H9 (cell line): ENCODE measurements at regions not wholly inside any gene's neighbourhood (a gene's known extent, or its start where the extent isn't known, plus 50 kb on each side); places are given as distances from the start of the nearest gene placed in this dataset.

Experiments used
- DNase-seq: peaks from one replicate; pipeline ENCODE4 v3.0.0-alpha.2; 2017
- H2AFZ ChIP-seq: one replicate; pipeline ENCODE4 v1.6.1; 2013; ENCODE audit warnings: mild to moderate bottlenecking, low read length, control low read depth, moderate library complexity
- H2AK5ac ChIP-seq: 2 replicates; pipeline ENCODE4 v1.6.1; 2013; ENCODE audit warnings: low read length, control low read depth, mixed read lengths; ENCODE audit not compliant: insufficient read length
- H2BK120ac ChIP-seq: one replicate; pipeline ENCODE4 v1.6.1; 2013; ENCODE audit warnings: low read depth, mild to moderate bottlenecking, low read length, control low read depth, inconsistent platforms; ENCODE audit not compliant: poor library complexity, severe bottlenecking
- H2BK12ac ChIP-seq: 2 replicates; pipeline ENCODE4 v1.6.1; 2013; ENCODE audit warnings: low read length, control low read depth, mixed read lengths, low read depth; ENCODE audit not compliant: insufficient read length
- H2BK15ac ChIP-seq: 2 replicates; pipeline ENCODE4 v1.6.1; 2013; ENCODE audit warnings: low read depth, low read length, control low read depth
- H2BK20ac ChIP-seq: one replicate; pipeline ENCODE4 v1.6.1; 2013; ENCODE audit warnings: low read depth, mild to moderate bottlenecking, low read length, control low read depth, inconsistent platforms; ENCODE audit not compliant: poor library complexity, severe bottlenecking
- H2BK5ac ChIP-seq: 2 replicates; pipeline ENCODE4 v1.6.1; 2013; ENCODE audit warnings: low read length, control low read depth, mixed read lengths; ENCODE audit not compliant: insufficient read length
- H3K14ac ChIP-seq: 2 replicates; pipeline ENCODE4 v1.6.1; 2013; ENCODE audit warnings: low read length, control low read depth; ENCODE audit not compliant: insufficient read depth
- H3K18ac ChIP-seq: 2 replicates; pipeline ENCODE4 v1.6.1; 2013; ENCODE audit warnings: low read depth, mild to moderate bottlenecking, mixed read lengths, low read length, control low read depth; ENCODE audit not compliant: insufficient read length
- H3K23ac ChIP-seq: 2 replicates; pipeline ENCODE4 v1.6.1; 2013; ENCODE audit warnings: low read length, control low read depth, mixed read lengths, low read depth; ENCODE audit not compliant: insufficient read length
- H3K23me2 ChIP-seq: 2 replicates; pipeline ENCODE4 v1.6.1; 2013; ENCODE audit warnings: low read depth, mild to moderate bottlenecking, mixed read lengths, low read length, control low read depth; ENCODE audit not compliant: insufficient read length, poor library complexity, severe bottlenecking
- H3K27ac ChIP-seq: 2 replicates; pipeline ENCODE4 v1.5.1; 2013; ENCODE audit warnings: low read length, control low read depth, mixed read lengths, low read depth; ENCODE audit not compliant: insufficient read length
- H3K27me3 ChIP-seq: 2 replicates; pipeline ENCODE4 v1.6.1; 2013; ENCODE audit warnings: low read length, control low read depth, inconsistent platforms; ENCODE audit not compliant: insufficient read depth
- H3K4ac ChIP-seq: 2 replicates; pipeline ENCODE4 v1.6.1; 2013; ENCODE audit warnings: low read depth, mild to moderate bottlenecking, control low read depth, inconsistent platforms, low read length, moderate library complexity
- H3K4me1 ChIP-seq: 2 replicates; pipeline ENCODE4 v1.6.1; 2013; ENCODE audit warnings: low read length, control low read depth, inconsistent platforms; ENCODE audit not compliant: insufficient read depth
- H3K4me2 ChIP-seq: 2 replicates; pipeline ENCODE4 v1.6.1; 2013; ENCODE audit warnings: low read length, control low read depth, mixed read lengths; ENCODE audit not compliant: insufficient read length, insufficient read depth
- H3K56ac ChIP-seq: 2 replicates; pipeline ENCODE4 v1.6.1; 2013; ENCODE audit warnings: low read depth, mild to moderate bottlenecking, mixed read lengths, low read length, control low read depth; ENCODE audit not compliant: insufficient read length
- H3K79me1 ChIP-seq: 2 replicates; pipeline ENCODE4 v1.6.1; 2013; ENCODE audit warnings: low read depth, mild to moderate bottlenecking, moderate library complexity, low read length, control low read depth, inconsistent platforms; ENCODE audit not compliant: insufficient read depth, poor library complexity, severe bottlenecking
- H3K79me2 ChIP-seq: 2 replicates; pipeline ENCODE4 v1.6.1; 2013; ENCODE audit warnings: low read length, control low read depth, inconsistent platforms; ENCODE audit not compliant: insufficient read depth
- H3K9ac ChIP-seq: 2 replicates; pipeline ENCODE4 v1.6.1; 2013; ENCODE audit warnings: low read length, control low read depth, mixed read lengths; ENCODE audit not compliant: insufficient read length; ENCODE audit errors: extremely low read depth
- H3K9me3 ChIP-seq: one replicate; pipeline ENCODE4 v1.6.1; 2013; ENCODE audit warnings: low read depth, low read length, inconsistent platforms; ENCODE audit not compliant: control insufficient read depth
- H3T11ph ChIP-seq: one replicate; pipeline ENCODE4 v1.6.1; 2013; ENCODE audit warnings: mild to moderate bottlenecking, low read length, control low read depth, inconsistent platforms
- H4K20me1 ChIP-seq: one replicate; pipeline ENCODE4 v1.6.1; 2013; ENCODE audit not compliant: control insufficient read depth, insufficient read length, insufficient read depth
- H4K5ac ChIP-seq: 2 replicates; pipeline ENCODE4 v1.6.1; 2013; ENCODE audit warnings: low read depth, mild to moderate bottlenecking, mixed read lengths, low read length, control low read depth; ENCODE audit not compliant: insufficient read length
- H4K8ac ChIP-seq: replicated peaks from 2 replicates; pipeline ENCODE4 v1.6.1; 2013; ENCODE audit warnings: low read length, control low read depth, mixed read lengths, low read depth; ENCODE audit not compliant: insufficient read length
- H4K91ac ChIP-seq: 2 replicates; pipeline ENCODE4 v1.6.1; 2013; ENCODE audit warnings: low read depth, mild to moderate bottlenecking, moderate library complexity, mixed read lengths, low read length, control low read depth; ENCODE audit not compliant: insufficient read length
- H3K27ac Mint-ChIP-seq, 3 experiments: 2 replicates in 2 of 3; 3 replicates in 1 of 3; pipeline ENCODE4 v1.8.0; 2020 to 2021; ENCODE audit warnings: mixed read lengths in 3 of 3, mild to moderate bottlenecking in 1 of 3, moderate library complexity in 1 of 3
- H3K27me3 Mint-ChIP-seq: 2 replicates; pipeline ENCODE4 v1.8.0; 2021; ENCODE audit warnings: low read depth, mild to moderate bottlenecking, moderate library complexity, mixed read lengths
- H3K36me3 Mint-ChIP-seq, 3 experiments: 2 replicates in 2 of 3; 3 replicates in 1 of 3; pipeline ENCODE4 v1.8.0; 2020 to 2021; ENCODE audit warnings: low read depth in 3 of 3, mixed read lengths in 3 of 3; ENCODE audit not compliant: insufficient read depth in 1 of 3
- H3K4me1 Mint-ChIP-seq, 2 experiments: 2 replicates each; pipeline ENCODE4 v1.8.0; 2020; ENCODE audit warnings: mixed read lengths in 2 of 2
- H3K4me3 Mint-ChIP-seq, 2 experiments: 2 replicates in 1 of 2; 3 replicates in 1 of 2; pipeline ENCODE4 v1.8.0; 2020 to 2021; ENCODE audit warnings: mild to moderate bottlenecking in 2 of 2, mixed read lengths in 2 of 2, moderate library complexity in 1 of 2
- H3K9me3 Mint-ChIP-seq, 2 experiments: 2 replicates in 1 of 2; 3 replicates in 1 of 2; pipeline ENCODE4 v1.8.0; 2020; ENCODE audit warnings: mild to moderate bottlenecking in 2 of 2, mixed read lengths in 2 of 2, moderate library complexity in 1 of 2
- CTCF ChIP-seq: fragments of 200-600 bp; sonication (generic); conservative IDR thresholded peaks from 3 replicates; pipeline ENCODE4 v1.8.0; 2021; ENCODE audit warnings: antibody characterized with exemption, mild to moderate bottlenecking
- WGBS: extraction: QIAGEN DNeasy Blood & Tissue Kit; methylation state at CpG from one replicate; pipeline ENCODE4 v1.1.7; 2013; ENCODE audit warnings: missing lambda C conversion rate, low lambda C conversion rate, mixed read lengths; ENCODE audit not compliant: insufficient read length; ENCODE audit errors: extremely low coverage; 5-methylcytosine and 5-hydroxymethylcytosine counted together

GRCh38 chr1:118698911-118699310, 289.2 kb downstream of the TBX15 start:
- H3K4me2 ChIP-seq = no peak overlapping the region
- no peak overlapping the region for H3K27ac ChIP-seq
- H4K91ac ChIP-seq = no peak overlapping the region
- H3K23me2 ChIP-seq = no peaks in the 10 kb centered on the region
- no peak overlapping the region for H3K4me3 Mint-ChIP-seq
- no peak overlapping the region for H2BK120ac ChIP-seq
- H2BK12ac ChIP-seq = no peak overlapping the region
- H2AK5ac ChIP-seq = no peak overlapping the region
- H3K9me3 ChIP-seq = no peaks in the 10 kb centered on the region
- H3K27ac Mint-ChIP-seq = no peak overlapping the region
- H3K56ac ChIP-seq = no peak overlapping the region
- no peak overlapping the region for H3K18ac ChIP-seq
- H3K4me1 Mint-ChIP-seq = no peaks in the 10 kb centered on the region
- H3K4ac ChIP-seq = no peak overlapping the region
- H4K5ac ChIP-seq = no peak overlapping the region
- H3K79me1 ChIP-seq = no peaks in the 10 kb centered on the region
- H3T11ph ChIP-seq = no peak overlapping the region
- no peaks in the 10 kb centered on the region; the same call in 1 of the 2 replicates for H3K27me3 Mint-ChIP-seq
- WGBS = no CpG with 5 or more reads among the region's 2 CpGs
- no peaks in the 10 kb centered on the region for H3K27me3 ChIP-seq
- no peak overlapping the region for H4K8ac ChIP-seq
- no peak for DNase-seq
- H3K14ac ChIP-seq = no peak overlapping the region
- no peaks in the 10 kb centered on the region for H3K36me3 Mint-ChIP-seq
- no peak overlapping the region for H2BK15ac ChIP-seq
- no peak overlapping the region for H2AFZ ChIP-seq
- TF ChIP-seq CTCF = no peak
- peaks cover 8 to 9% of the 10 kb centered on the region in 2 experiments; a peak in 4 of 5 replicates for H3K9me3 Mint-ChIP-seq
- H2BK20ac ChIP-seq = no peak overlapping the region
- H3K9ac ChIP-seq = no peak overlapping the region
- H4K20me1 ChIP-seq = no peaks in the 10 kb centered on the region
- no peak overlapping the region for H2BK5ac ChIP-seq
- no peak overlapping the region for H3K23ac ChIP-seq
- H3K79me2 ChIP-seq = no peaks in the 10 kb centered on the region
- no peaks in the 10 kb centered on the region for H3K4me1 ChIP-seq
